GM21528 (cell line): ENCODE measurements at regions not wholly inside any gene's neighbourhood (a gene's known extent, or its start where the extent isn't known, plus 50 kb on each side); places are given as distances from the start of the nearest gene placed in this dataset.
"Not testable (repeated sequence)": the region's sequence is repeated elsewhere in the genome, so short reads cannot be mapped to it uniquely, and the experiment has no call there.

Experiments
- ATAC-seq: cut with Tn5 transposase; IDR thresholded peaks from one replicate; pipeline ENCODE4 v1.9.1; 2021; ENCODE audit warnings: mild to moderate bottlenecking, moderate library complexity; ENCODE audit not compliant: unreplicated experiment, low FRiP score

GRCh38 chr6:81979329-81979728 lies 226.8 kb upstream of the TENT5A start:
- ATAC-seq: no peak

- no peak for ATAC-seq
Observed at GRCh38 chr6:81978230-81978629, 225.7 kb upstream of the TENT5A start.

DNA sequence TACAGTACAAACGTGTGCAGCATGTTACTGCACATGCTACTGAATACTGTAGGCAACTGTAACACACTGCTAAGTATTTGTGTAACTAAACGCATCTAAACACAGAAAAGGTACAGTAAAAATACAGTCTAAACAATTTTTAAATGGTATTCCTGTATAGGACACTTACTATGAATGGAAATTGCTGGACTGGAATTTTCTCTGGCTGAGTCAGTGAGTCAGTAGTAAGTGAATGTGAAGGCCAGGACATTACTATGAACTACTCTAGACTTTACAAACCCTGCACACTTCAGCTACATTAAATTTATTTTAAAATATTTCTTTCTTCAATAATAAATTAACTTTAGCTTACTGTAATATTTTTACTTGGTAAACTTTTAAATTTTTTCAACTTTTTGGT lies 225.0 kb upstream of the TENT5A start:
- ATAC-seq: no peak

DNA sequence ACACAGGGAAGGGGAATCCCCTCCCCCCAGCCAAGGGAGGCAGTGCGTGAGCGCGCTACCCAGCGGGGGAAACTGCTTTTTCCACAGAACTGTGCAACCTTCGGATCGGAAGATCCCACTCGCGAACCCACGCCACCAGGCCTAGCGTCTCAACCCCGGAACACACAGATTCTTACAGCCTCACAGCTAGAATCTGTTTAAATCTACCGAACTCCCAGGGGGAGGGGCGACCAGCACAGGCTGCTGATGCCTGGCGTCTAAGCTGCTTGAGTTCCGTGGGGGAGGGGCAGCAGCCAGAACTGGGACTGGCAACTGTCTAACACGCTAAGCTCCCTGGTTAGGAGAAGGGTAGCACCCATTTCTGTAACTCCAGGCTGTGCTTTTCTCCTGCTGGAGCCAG lies 217.3 kb upstream of the TENT5A start:
- no peak for ATAC-seq

GRCh38 chr6:81969011-81969410 lies 216.5 kb upstream of the TENT5A start:
- no peak for ATAC-seq

DNA sequence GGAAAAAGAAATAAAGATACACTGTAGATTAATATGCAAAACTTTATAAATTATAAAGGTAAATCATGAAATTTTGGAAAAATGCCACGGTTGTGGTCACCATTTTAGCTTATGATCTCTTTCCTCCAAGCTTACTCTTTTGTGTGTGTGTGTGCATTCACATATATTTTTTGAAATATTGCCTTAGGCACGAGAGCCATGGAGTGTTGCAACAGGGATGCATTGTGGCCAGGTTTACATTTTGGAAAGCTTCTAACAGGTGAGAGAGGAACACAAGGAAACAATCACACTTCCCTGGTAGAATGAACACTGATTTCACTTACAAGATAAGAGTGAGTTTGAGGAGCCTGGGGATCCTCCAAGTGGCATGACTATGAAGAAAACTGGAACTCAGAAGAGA lies 214.5 kb upstream of the TENT5A start:
- ATAC-seq: no peak

- ATAC-seq: no peak
Observed at GRCh38 chr6:81962198-81962597, 209.7 kb upstream of the TENT5A start.

- peak; percentile 78 for ATAC-seq
Observed at GRCh38 chr6:81950877-81951276, 198.4 kb upstream of the TENT5A start.

DNA sequence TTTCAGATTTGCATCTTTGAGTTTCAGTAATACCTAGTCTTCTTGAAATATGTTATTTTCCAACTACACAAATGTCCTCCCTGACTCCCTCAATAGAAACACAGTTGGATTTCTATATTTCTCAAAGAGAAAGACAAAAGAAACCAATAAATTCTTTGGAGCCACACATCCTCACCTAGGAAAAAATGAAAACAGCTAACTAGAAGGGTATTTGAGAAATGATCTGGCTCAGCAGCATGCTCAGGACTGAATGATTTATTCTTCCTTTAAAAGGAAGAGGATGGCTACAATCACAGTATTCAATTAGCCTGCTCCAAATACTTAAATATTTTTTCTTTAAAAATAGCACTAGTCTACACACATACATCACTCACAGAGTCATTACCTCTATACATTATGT lies 196.4 kb upstream of the TENT5A start:
- no peak for ATAC-seq

- ATAC-seq: not testable (repeated sequence)
Observed at GRCh38 chr6:81948196-81948595, 195.7 kb upstream of the TENT5A start.

DNA sequence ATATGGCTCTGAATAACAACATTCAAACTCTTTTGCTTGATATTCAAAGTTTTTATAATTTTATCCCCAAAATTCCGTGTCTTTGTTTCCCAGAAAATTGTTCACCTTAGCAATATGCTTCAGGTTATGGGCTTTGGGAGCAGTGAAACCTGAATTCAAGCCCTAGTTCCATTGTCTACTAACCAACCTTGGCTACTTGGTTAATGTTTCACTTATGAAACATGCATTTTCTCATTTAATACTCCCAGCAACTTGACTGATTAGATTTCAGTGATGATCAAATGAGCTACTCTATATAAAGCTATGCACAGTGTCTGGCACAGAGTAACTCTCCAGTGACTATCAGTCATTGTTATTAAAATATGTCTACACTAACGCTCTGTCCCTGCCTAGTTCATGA lies 192.2 kb upstream of the TENT5A start:
- no peak for ATAC-seq

DNA sequence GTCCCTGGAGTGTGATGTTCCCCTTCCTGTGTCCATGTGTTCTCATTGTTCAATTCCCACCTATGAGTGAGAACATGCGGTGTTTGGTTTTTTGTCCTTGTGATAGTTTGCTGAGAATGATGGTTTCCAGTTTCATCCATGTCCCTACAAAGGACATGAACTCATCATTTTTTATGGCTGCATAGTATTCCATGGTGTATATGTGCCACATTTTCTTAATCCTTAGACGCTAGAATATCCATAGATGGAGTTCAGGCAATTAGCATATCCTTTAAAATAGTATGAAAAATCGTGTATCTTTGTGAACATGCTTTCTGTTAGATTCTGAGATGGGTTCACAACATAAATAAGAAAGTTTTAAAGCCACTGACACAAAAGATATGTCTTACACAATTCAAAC lies 190.4 kb upstream of the TENT5A start:
- not testable (repeated sequence) for ATAC-seq

GRCh38 chr6:81942067-81942370 lies 189.5 kb upstream of the TENT5A start:
- no peak for ATAC-seq

- ATAC-seq: no peak
Observed at GRCh38 chr6:81940451-81940985, 188.0 kb upstream of the TENT5A start.

DNA sequence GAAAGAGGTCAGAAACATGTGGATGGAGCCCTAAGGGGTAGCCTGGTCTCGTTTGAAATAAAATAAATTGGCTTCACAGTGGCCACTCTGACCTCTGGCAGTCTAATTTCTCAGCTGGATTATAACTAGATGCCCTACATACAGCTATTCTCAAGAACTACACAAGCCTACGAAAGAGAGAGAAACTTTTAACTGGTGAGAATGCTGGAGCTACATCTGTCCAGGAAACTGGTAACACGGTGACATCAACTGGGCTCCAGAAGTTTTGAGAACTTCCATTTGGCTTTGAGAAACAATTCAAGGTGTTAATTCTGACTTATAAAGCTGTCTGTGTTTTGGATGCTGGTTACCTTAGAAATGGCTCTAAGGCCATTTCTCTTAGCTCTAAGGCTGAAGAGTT lies 187.3 kb upstream of the TENT5A start:
- ATAC-seq: no peak

- ATAC-seq: no peak
Observed at GRCh38 chr6:81938991-81939732, 186.7 kb upstream of the TENT5A start.

DNA sequence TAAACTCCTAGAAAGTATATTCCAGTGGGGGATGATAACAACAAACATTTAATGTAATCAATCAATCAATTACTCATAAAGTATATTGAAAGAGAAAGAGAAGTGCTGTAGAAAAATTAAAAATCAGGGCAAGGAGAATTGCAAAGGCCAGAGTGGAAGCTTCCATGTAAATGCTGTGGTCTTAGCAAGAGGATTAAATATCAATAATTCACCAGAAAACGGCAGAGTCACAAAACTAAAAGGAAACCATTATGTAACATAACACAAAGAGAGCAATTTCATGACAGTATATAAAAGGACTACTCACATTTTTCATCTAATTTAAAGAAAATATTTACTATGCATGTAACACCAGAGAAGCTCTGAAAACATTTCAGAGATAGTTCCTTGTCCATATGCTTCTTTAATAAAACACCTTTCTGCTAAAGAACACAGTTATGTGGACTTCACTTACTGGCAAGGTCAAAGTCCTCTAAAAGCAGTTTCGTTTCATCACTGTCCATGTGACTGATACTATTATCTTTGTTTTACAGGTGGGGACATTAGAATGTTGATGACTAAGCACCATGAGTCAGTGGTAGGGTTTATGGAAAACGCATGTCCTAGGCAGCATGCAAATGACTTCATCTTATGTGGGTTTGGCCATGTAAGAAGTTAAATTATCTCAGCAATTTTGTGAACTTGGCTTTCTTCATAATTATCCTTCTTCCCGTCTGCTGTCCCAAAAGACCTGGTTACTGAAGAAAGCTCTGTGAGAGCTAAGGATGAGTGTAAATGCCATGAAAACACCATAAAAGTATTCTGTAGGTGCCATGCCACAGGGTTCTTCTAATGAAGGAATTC lies 185.8 kb upstream of the TENT5A start:
- peak; percentile 84 for ATAC-seq

DNA sequence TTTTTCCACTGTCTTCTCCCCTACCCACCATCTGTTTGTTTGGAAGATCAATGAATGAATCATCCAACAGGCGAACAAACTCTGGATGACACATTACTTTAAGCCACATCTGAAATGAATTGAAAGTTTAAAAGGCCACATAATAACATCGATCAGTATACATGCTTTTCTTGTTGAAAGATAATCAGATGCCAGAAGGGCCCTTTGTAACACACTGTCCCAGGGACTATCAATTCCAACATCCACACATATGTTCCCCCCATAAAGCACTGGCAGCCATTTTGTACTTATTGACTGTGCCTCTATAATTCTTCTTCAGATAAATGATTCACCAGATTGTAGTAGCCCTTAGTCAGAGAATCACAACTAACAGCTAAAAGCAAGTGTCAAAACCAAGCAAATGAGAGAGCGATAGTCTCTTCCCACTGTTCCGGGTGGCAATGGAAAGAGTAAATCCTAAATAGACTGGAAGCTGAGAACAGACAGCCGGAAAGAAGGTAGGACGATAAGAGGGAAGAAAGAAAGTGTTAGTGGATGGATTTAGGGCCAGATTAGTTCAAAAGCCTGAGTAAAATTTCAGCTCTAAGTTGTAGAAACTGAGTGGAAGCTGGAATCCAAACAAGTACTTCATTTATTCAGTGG lies 184.9 kb upstream of the TENT5A start:
- ATAC-seq: no peak

- no peak for ATAC-seq
Observed at GRCh38 chr6:81934936-81935335, 182.5 kb upstream of the TENT5A start.

DNA sequence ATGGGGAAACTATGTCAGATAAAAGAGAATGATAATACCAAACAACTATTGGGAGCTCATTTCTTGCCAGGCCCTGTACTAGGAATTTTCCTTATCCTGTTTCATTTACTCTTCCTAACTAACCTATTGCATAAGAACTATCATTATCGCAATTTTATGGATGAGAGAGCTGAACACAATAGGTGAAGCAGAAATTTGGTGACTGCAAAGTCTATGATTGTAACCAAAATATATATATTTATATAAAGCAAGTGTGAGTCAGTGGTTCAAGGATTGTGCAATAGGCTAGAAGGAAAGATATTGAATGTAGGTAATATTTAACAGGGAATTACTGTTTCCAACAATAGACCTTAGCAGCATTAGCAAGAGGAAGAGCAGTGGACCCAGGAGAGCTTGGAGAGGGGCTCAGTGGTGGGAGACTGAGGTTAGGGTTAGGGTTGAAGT lies 181.1 kb upstream of the TENT5A start:
- ATAC-seq: no peak

DNA sequence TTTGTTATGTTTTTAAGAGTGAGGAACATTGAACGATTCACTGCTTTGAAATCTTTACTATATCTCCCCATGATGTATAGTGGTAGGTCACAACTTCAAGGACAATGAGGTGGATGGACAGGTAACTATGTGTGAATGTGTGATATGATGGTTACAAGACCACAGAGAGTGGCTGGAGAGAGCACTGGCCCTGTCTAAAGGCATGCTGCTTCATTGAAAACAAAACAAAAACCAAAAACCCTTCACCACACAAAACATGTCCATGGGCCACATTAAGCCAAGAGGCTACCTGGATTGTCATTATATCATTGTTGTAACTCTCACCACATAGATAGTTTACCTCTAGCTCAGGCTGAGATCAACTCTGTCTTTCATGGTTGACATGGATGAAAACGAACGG lies 180.6 kb upstream of the TENT5A start:
- ATAC-seq: no peak
